Aorta (tissue), 5 donors: ENCODE measurements at regions not wholly inside any gene's neighbourhood (a gene's known extent, or its start where the extent isn't known, plus 50 kb on each side); places are given as distances from the start of the nearest gene placed in this dataset.

ENCODE experiments used
- ATAC-seq: fragments of 200-7000 bp; cut with Tn5 transposase; one replicate; pipeline ENCODE4 v1.9.1; 2022; ENCODE audit warnings: moderate library complexity; ENCODE audit not compliant: low FRiP score
- DNase-seq, 2 donors: peaks; one replicate each; pipeline ENCODE4 v3.0.0-alpha.2; 2020
- H3K27ac ChIP-seq, 2 donors: one replicate each; pipeline ENCODE4 v1.5.1; 2013; ENCODE audit warnings: low read length in 2 of 2, mild to moderate bottlenecking in 2 of 2, moderate library complexity in 2 of 2, control low read depth in 1 of 2, inconsistent platforms in 1 of 2, low read depth in 1 of 2
- H3K27me3 ChIP-seq, 2 donors: one replicate each; pipeline ENCODE4 v1.6.1; 2013; ENCODE audit warnings: control low read depth in 1 of 2, low read length in 1 of 2, mild to moderate bottlenecking in 1 of 2, moderate library complexity in 1 of 2; ENCODE audit not compliant: insufficient read depth in 2 of 2, control insufficient read depth in 1 of 2
- H3K36me3 ChIP-seq, 2 donors: one replicate each; pipeline ENCODE4 v1.6.1; 2013; ENCODE audit warnings: control low read depth in 1 of 2, low read length in 1 of 2, mild to moderate bottlenecking in 1 of 2; ENCODE audit not compliant: insufficient read depth in 2 of 2, control insufficient read depth in 1 of 2
- H3K4me1 ChIP-seq, 2 donors: one replicate each; pipeline ENCODE4 v1.6.1; 2013; ENCODE audit warnings: low read length in 2 of 2, control low read depth in 1 of 2, mild to moderate bottlenecking in 1 of 2, moderate library complexity in 1 of 2; ENCODE audit not compliant: insufficient read depth in 2 of 2, control insufficient read depth in 1 of 2
- H3K4me3 ChIP-seq, 2 donors: one replicate each; pipeline ENCODE4 v1.5.1; 2013; ENCODE audit warnings: low read length in 2 of 2, control low read depth in 1 of 2, mild to moderate bottlenecking in 1 of 2
- H3K9me3 ChIP-seq: one replicate; pipeline ENCODE4 v1.6.1; 2013; ENCODE audit warnings: mild to moderate bottlenecking, low read length; ENCODE audit not compliant: control insufficient read depth
- WGBS, 2 donors: extraction: QIAGEN DNeasy Blood & Tissue Kit; methylation state at CpG; one replicate each; pipeline ENCODE4 v1.1.7; 2013; 5-methylcytosine and 5-hydroxymethylcytosine counted together
- intact Hi-C, 2 donors: fragments of 100-400 bp; cut with DNase I; formaldehyde crosslinking; loops; one replicate each; pipeline versions ENCODE4 v1.14.2 to v1.15.0; 2022
- donor health status: healthy with polysubstance abuse.
- donor health status: Bipolar disorder and iron deficiency.
- donor health status: DM: no; HTN: no; CAD: no.
- donor health status: DM: no; HTN: no; CAD: no.
- donor health status: DM: yes; HTN: yes; CAD: no.

DNA sequence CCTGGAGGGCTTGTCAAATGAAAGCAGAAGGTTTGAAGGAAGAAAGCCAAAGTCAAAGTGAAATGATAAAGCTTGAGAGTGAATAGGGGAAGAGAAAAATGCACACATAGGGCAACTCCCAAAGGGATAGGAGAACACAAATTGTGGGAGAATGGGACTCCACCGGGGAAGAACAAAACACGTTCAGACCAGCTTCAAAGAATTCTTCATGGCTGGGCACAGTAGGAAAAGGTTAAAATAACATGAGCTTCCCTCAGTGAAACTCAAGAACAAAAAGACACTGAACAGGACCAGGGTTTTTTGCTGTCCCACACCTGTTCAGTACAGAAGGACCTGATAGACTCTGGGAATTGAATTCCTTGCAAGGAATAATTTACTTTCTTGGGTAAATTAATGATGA lies 123.1 kb upstream of the NCKAP5 start:
- ATAC-seq (no peak), DNase-seq (no peak)
- H3K36me3 ChIP-seq: no peaks in the 10 kb centered on the region
- H3K27ac ChIP-seq: no peak overlapping the region
- no peaks in the 10 kb centered on the region for H3K27me3 ChIP-seq
- WGBS, 2 donors: 20 to 23% methylated on average over 2 of the region's 2 CpGs
- H3K4me3 ChIP-seq: no peak overlapping the region
- no peaks in the 10 kb centered on the region for H3K9me3 ChIP-seq
- H3K4me1 ChIP-seq: no peaks in the 10 kb centered on the region
- intact Hi-C loops: no loop called here

GRCh38 chr2:133705287-133705686 lies 137.0 kb upstream of the NCKAP5 start:
- no peaks in the 10 kb centered on the region for H3K36me3 ChIP-seq
- H3K4me1 ChIP-seq: no peaks in the 10 kb centered on the region
- ATAC-seq: no peak
- H3K4me3 ChIP-seq: no peak overlapping the region
- peaks cover 7% of the 10 kb centered on the region for H3K9me3 ChIP-seq
- H3K27ac ChIP-seq: no peak overlapping the region
- intact Hi-C loops: no loop called here
- no peaks in the 10 kb centered on the region for H3K27me3 ChIP-seq
- DNase-seq: no peak
- 73 to 86% methylated on average over 1 of the region's 1 CpG for WGBS, 2 donors

GRCh38 chr2:133710613-133711012 lies 142.3 kb upstream of the NCKAP5 start:
- ATAC-seq: no peak
- no peak overlapping the region for H3K27ac ChIP-seq
- no peaks in the 10 kb centered on the region for H3K4me1 ChIP-seq
- H3K4me3 ChIP-seq: no peak overlapping the region
- DNase-seq: no peak
- H3K9me3 ChIP-seq: peaks cover 7% of the 10 kb centered on the region
- no peaks in the 10 kb centered on the region for H3K36me3 ChIP-seq
- intact Hi-C loops: no loop called here
- WGBS, 2 donors: 92 to 96% methylated on average over 3 of the region's 3 CpGs
- H3K27me3 ChIP-seq: no peaks in the 10 kb centered on the region

GRCh38 chr2:133711201-133711600 lies 142.9 kb upstream of the NCKAP5 start:
- ATAC-seq (no peak), DNase-seq (no peak)
- intact Hi-C loops: no loop called here
- peaks cover 7% of the 10 kb centered on the region for H3K9me3 ChIP-seq
- H3K27me3 ChIP-seq: no peaks in the 10 kb centered on the region
- H3K4me3 ChIP-seq: no peak overlapping the region
- WGBS, 2 donors: 62 to 65% methylated on average over 6 of the region's 6 CpGs
- no peaks in the 10 kb centered on the region for H3K36me3 ChIP-seq
- H3K27ac ChIP-seq: no peak overlapping the region
- H3K4me1 ChIP-seq: no peaks in the 10 kb centered on the region

DNA sequence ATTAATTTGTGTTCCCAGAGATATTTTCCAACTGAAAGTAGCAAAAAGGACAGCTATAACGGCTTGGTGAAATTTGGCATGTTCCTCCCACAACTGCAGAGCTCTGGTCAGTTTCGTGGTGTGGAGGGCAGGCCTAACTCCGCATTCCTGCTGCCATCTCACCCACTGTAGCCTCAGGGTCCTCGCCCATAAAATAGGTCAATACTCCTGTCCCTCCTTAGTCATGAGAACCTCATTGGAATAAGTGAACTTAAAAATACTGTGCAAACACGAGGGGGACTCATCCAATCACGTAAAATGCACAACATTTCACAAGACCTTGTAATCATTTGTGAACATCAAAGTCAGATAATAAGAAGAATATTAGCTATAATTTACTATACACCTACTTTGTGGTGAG lies 143.5 kb upstream of the NCKAP5 start:
- Histone ChIP-seq H3K27ac (no peak overlapping the region), H3K27me3 (no peaks in the 10 kb centered on the region), H3K4me1 (no peaks in the 10 kb centered on the region), H3K36me3 (no peaks in the 10 kb centered on the region), H3K9me3 (peaks cover 5% of the 10 kb centered on the region), H3K4me3 (no peak overlapping the region)
- ATAC-seq: no peak
- WGBS, 2 donors: 87 to 91% methylated on average over 6 of the region's 6 CpGs
- intact Hi-C loops: no loop called here
- DNase-seq: no peak

DNA sequence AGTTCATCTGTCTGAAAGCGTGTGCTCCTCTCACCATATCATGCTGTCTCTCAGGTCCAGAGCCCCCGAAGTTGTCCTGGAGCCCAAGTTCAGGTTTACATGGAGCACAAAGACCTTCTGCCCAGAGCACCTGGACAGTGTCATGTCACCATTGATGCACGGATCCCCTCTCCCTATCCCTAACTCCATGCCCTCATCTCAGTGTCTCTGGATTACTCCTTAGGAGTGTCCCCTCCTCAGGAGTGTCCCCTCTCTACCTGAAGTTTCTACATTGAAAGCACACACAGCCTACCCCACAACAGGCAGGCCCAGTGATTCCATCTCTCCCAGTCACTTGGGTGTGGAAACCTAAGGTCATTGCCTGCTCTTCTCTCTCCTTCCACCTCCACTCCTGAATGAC lies 144.1 kb upstream of the NCKAP5 start:
- peak; percentile 11 for ATAC-seq
- WGBS, 2 donors: 92 to 96% methylated on average over 3 of the region's 3 CpGs

GRCh38 chr2:133713049-133713580 lies 144.9 kb upstream of the NCKAP5 start:
- intact Hi-C loops: no loop called here
- 91 to 93% methylated on average over 4 of the region's 4 CpGs for WGBS, 2 donors
- Histone ChIP-seq H3K27me3 (no peaks in the 10 kb centered on the region), H3K4me1 (no peaks in the 10 kb centered on the region), H3K36me3 (no peaks in the 10 kb centered on the region), H3K27ac (no peak overlapping the region), H3K4me3 (no peak overlapping the region), H3K9me3 (peaks cover 5% of the 10 kb centered on the region)
- ATAC-seq (no peak), DNase-seq (no peak)

More for the DNA sequence above, 144.1 kb upstream of the NCKAP5 start:
- Histone ChIP-seq H3K27me3 (no peaks in the 10 kb centered on the region), H3K4me1 (no peaks in the 10 kb centered on the region), H3K27ac (no peak overlapping the region), H3K9me3 (peaks cover 5% of the 10 kb centered on the region), H3K36me3 (no peaks in the 10 kb centered on the region), H3K4me3 (no peak overlapping the region)
- intact Hi-C loops: no loop called here
- DNase-seq: no peak

DNA sequence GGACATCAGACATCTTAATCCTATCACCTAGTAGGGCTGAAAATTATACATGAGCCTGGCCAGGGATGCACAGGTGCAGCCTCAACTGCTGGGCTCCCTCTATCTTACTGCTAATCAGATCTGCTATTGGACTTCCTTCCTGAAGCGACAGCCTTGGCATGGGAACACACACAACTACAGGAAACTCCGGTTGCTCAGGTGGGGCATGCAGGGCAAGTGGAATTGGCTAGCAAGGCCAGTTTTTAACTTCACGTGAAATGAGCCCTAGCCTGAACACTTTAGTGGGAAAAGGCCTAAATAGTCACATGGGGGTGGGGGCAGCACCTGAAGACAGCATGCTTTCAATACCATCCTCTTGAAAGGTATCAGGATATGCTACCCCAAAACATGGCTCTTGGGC lies 147.9 kb upstream of the NCKAP5 start:
- H3K9me3 ChIP-seq: no peaks in the 10 kb centered on the region
- no peaks in the 10 kb centered on the region for H3K4me1 ChIP-seq
- H3K27ac ChIP-seq: no peak overlapping the region
- no peak for ATAC-seq
- H3K36me3 ChIP-seq: no peaks in the 10 kb centered on the region
- no peak for DNase-seq
- no peak overlapping the region for H3K4me3 ChIP-seq
- intact Hi-C loops: no loop called here
- 90 to 91% methylated on average over 3 of the region's 3 CpGs for WGBS, 2 donors
- no peaks in the 10 kb centered on the region for H3K27me3 ChIP-seq

GRCh38 chr2:133717497-133717896 lies 149.2 kb upstream of the NCKAP5 start:
- DNase-seq (no peak), ATAC-seq (no peak)
- Histone ChIP-seq H3K27me3 (no peaks in the 10 kb centered on the region), H3K9me3 (no peaks in the 10 kb centered on the region), H3K4me3 (no peak overlapping the region), H3K4me1 (no peaks in the 10 kb centered on the region), H3K27ac (no peak overlapping the region), H3K36me3 (no peaks in the 10 kb centered on the region)
- 61 to 67% methylated on average over 3 of the region's 3 CpGs for WGBS, 2 donors
- intact Hi-C loops: no loop called here
